RKO (cell line): ENCODE measurements at regions not wholly inside any gene's neighbourhood (a gene's known extent, or its start where the extent isn't known, plus 50 kb on each side); places are given as distances from the start of the nearest gene placed in this dataset.

Experiments used
- DNase-seq: peaks from one replicate; pipeline ENCODE4 v3.0.0-alpha.2; 2016; ENCODE audit warnings: low spot score

- DNase-seq, result no peak
These were observed 151.8 kb upstream of the PTPRM start for GRCh38 chr18:7415081-7415894.

DNA sequence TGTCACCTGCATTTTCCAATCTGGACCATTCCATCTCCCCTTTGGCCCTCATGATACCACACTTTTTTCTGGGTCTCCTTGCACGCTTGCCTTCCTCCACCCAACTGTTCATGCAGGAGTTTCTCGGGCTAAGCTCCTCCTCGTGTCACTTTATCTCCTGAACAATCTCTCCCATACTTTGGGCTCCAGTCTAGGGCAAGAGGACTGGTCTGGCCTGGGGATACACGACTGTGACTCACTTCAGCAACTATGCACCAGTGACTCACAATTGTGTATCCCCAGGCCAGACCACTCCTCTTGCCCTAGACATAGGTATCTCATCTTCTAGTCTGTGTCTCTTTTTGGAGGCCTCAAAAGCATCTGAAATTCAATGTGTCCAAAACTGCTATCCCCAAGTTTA lies 149.4 kb upstream of the PTPRM start:
- DNase-seq, result no peak

- no peak for DNase-seq
These were observed 137.3 kb upstream of the PTPRM start for GRCh38 chr18:7429831-7430230.

DNA sequence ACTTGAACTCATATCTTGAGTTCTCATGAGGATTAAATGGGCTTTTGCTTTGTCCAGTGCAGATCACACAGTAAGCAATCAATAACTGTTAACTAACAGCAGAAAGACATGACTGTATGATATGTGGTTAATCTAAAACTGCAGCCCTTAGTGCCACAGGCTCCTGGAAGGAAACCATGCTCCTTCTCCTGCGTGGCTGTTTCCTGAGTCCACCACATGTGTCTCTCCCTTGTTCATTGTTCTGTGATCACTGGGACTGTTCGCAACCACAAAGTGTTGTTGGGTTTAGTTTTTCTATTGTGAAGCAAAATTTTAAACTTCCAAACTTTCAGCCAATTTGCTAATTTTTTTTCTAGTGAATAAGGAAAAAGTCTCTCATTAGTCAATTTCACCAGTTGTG lies 130.9 kb upstream of the PTPRM start:
- DNase-seq, result no peak

DNA sequence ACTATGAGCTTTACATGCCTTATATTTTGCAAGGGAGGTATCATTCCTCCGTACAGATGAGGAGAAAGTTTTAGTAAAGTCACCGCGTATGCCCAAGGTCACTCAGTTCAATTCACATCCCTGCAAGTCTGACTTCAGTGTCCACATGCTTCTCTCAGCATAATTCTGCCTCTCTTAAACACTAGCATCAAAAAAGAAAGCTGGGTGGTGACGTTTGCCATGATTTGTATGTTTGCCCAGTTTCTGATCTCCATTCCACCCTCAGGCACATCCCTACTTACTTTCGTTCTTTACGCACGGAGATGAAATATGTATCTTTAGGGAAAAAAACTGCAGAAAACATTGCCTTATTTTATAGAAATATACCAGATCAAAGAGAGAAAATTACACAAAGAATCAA lies 129.2 kb upstream of the PTPRM start:
- DNase-seq, result no peak

DNA sequence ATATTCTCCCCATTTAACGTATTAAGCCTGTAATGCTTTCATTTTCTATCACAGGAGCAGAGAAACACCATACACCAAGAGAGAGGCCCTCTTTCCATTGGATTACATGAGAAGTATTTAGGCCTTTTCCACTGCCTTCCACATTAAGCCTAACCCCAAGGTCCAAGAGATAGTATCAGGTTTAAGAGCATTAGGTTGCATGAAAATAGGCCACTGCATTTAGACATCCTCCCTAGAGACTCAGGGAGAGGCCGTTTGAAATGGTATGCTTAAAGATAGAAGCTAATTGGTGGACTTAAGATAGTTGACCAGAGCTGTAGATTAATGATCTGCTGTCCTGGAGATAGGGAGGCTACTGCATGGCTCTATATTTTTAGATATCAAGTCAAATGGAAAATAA lies 128.5 kb upstream of the PTPRM start:
- no peak for DNase-seq

GRCh38 chr18:7447318-7448028 lies 119.6 kb upstream of the PTPRM start:
- DNase-seq, result no peak

DNA sequence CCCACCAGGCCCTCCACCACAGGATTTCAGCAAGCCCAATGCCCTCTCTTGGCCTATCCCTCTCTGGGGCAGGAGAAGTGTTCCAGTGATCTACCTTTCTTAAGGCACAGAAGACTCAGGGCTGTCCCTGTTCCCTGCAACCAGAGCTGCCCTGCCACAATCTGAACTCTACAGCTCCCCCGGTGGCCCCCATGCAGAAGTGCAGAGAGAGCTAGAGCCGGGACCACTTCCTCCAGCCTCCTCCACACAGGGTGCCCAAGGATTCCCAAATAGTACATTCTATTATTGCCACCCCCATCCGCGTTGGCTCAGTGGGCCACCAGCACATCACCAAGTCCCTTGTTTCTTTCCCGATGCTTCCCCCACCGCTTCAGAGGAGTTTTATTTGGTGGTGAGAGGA lies 114.8 kb upstream of the PTPRM start:
- peak; percentile 60 for DNase-seq

- no peak for DNase-seq
These were observed 112.7 kb upstream of the PTPRM start for GRCh38 chr18:7454429-7454828.

DNA sequence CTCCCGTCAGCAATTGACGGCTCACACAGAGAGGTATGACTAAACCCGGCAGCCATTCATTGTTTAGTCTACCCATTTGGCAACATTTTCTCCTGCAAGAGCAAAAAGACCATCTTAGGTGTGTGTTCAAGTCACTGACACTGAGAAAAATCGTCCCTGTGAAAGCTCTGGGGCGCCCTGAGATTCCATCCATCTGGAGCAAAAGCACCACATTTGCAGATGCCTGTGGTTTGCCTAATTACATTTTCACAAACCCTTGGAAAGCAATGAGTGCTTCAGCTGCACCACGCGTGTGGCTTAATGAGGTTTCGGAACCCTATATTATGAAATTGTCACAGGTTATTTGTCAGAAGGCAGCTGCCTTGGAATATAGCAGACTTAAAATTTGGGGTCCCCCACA lies 110.7 kb upstream of the PTPRM start:
- DNase-seq, result no peak

DNA sequence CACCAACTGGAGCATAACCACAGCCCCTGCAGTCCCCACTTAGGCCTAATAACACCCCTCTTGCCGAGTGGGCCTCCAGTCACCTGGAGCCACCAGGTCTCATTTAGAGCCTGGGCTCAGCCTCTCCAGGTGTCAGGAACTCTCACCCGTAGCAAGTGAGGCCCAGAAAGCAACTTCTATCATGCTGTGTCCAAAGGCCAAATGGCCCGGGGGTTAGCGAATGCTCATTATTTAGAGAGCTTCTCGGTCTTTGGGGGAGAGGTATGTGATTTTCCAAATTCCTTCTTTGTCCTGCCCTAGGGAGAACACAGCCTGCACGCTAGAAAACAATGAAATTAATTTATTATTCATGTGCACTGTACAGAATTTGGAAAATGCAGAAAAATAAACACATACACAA lies 109.9 kb upstream of the PTPRM start:
- no peak for DNase-seq

GRCh38 chr18:7458884-7459283 lies 108.2 kb upstream of the PTPRM start:
- no peak for DNase-seq

DNA sequence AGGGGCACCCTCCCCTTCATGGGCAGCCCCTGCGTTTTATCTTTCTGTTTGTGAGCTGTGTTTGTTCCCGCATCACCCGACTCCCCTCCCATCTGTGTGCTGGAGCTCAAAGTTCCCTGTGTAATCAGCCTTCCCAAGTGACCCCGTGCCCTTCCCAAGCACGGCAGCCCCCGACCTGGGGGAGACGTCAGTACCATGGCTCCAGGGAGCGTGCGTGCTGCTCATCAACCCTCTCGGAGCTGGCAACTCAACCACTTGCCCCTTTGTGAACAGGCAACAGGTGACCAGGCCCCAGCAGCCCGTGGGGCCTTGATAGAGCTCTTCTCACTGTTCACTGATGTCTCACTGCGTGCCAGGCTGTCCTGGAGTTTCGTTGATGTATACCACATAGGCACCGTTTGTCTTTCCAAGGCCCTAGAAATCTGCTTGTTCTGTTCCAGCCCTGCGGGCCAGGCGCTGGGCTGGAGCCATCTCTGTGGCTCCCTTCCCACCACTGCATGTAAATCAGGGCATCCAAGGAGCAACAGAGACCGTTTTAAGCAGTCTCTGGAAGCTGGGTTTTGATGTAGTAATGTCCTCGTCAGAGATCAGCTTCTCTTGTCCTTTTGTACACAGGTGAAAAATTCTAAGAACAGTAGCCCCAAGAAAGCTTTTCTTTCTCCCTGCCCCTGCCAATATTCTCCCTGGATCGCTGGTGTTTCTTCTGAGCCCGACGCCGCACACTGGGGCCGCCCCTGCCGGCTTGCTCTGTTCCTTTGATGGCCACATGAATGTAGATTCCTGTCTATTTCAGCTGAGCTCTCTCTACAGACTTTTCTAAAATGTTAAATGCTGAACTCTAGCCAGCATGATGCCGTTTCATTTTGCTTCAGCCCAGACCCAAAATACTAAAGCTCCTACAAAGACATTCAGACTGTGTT lies 107.0 kb upstream of the PTPRM start:
- no peak for DNase-seq

- no peak for DNase-seq
These were observed 102.7 kb upstream of the PTPRM start for GRCh38 chr18:7464245-7464966.

GRCh38 chr18:7466190-7466589 lies 100.9 kb upstream of the PTPRM start:
- DNase-seq, result no peak

GRCh38 chr18:7467708-7468466 lies 99.2 kb upstream of the PTPRM start:
- DNase-seq, result peak; percentile 7

DNA sequence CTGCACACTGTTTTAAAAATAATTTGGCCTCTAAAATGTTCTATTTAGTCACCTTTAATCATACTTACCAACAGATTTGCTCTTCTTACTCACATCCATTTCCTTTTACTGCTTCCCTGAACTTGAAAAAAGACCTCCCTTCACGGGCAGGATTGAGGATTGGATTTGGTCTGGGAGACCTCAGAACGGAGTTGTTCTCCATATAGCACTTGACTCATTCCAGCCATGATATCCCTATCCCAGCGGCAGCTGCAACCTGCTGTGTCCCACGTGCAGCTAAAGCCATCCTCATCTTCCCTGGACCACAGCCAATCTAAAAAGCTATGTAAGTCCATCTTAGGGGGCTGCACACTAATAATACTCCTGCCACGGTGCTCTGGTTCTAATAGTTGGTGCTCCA lies 97.0 kb upstream of the PTPRM start:
- no peak for DNase-seq

- no peak for DNase-seq
These were observed 96.6 kb upstream of the PTPRM start for GRCh38 chr18:7470503-7470902.

- no peak for DNase-seq
These were observed 90.7 kb upstream of the PTPRM start for GRCh38 chr18:7476386-7476785.

GRCh38 chr18:7479756-7480155 lies 87.4 kb upstream of the PTPRM start:
- DNase-seq, result no peak

- no peak for DNase-seq
These were observed 86.2 kb upstream of the PTPRM start for GRCh38 chr18:7480879-7481278.
